ENCODE measurements at regions not wholly inside any gene's neighbourhood (a gene's known extent, or its start where the extent isn't known, plus 50 kb on each side); places are given as distances from the start of the nearest gene placed in this dataset.

DNA sequence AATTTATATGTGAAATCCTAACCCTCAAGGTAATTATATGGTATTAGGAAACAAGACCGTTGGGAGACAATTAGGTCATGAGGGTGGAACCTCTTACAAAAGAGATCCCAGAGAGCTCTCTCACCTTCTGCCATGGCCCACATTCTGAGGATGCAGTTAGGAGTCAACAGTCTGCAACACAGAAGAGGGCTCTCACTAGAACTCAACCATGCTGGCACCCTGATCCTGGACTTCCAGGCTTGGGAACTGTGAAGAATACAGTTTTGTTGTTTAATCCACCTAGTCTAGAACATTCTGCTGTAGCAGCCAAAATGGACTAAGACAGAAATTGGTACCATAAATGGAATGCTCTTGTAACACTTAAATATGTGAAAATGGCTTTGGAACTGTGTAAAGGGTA lies 278.8 kb upstream of the GALNTL6 start:
- no peak overlapping the region for H3K4me3 Mint-ChIP-seq (ENCODE audit: low read depth)
- H3K27ac Mint-ChIP-seq, result no peak overlapping the region
- peaks cover 5% of the 10 kb centered on the region for H3K9me3 Mint-ChIP-seq (ENCODE audit: low read depth)
- H3K36me3 Mint-ChIP-seq (ENCODE audit: insufficient read depth), result no peaks in the 10 kb centered on the region
- TF ChIP-seq CTCF (IDR thresholded peaks at IDR 0.05; ENCODE audit: unreplicated experiment), result no peak
- no peaks in the 10 kb centered on the region for H3K27me3 Mint-ChIP-seq
- no peaks in the 10 kb centered on the region for H3K4me1 Mint-ChIP-seq (ENCODE audit: low read depth)
- no peak for DNase-seq (ENCODE audit: low spot score, unreplicated experiment)

DNA sequence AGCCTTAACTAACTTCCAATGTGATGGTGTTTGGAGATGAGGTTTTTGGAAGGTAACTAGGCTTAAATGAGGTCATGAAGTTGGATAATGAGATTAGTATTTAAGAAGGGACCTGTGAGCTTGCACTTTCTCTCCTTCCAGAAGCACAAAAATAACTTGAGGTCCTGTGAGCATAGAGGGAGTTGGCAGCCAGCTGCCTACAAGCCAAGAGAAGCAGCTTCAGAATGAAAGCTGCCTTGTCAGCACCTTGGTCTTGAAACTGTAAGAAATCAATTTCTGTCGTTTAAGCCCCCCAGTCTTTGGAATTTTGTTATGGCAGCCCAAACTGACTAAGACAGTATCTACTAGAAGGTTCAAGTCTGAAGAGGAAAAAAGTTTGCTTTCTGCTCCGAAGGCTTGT lies 280.2 kb upstream of the GALNTL6 start:
- TF ChIP-seq CTCF (IDR thresholded peaks at IDR 0.05; ENCODE audit: unreplicated experiment), result no peak
- Mint-ChIP-seq H3K27ac (no peak overlapping the region), H3K9me3 (ENCODE audit: low read depth) (peaks cover 5% of the 10 kb centered on the region), H3K36me3 (ENCODE audit: insufficient read depth) (no peaks in the 10 kb centered on the region), H3K4me1 (ENCODE audit: low read depth) (no peaks in the 10 kb centered on the region), H3K4me3 (ENCODE audit: low read depth) (no peak overlapping the region), H3K27me3 (no peaks in the 10 kb centered on the region)
- no peak for DNase-seq (ENCODE audit: low spot score, unreplicated experiment)

- no peaks in the 10 kb centered on the region for H3K9me3 Mint-ChIP-seq (ENCODE audit: low read depth)
- no peak overlapping the region for H3K4me3 Mint-ChIP-seq (ENCODE audit: low read depth)
- H3K36me3 Mint-ChIP-seq (ENCODE audit: insufficient read depth), result no peaks in the 10 kb centered on the region
- TF ChIP-seq CTCF (IDR thresholded peaks at IDR 0.05; ENCODE audit: unreplicated experiment), result no peak
- H3K27ac Mint-ChIP-seq, result no peak overlapping the region
- no peak for DNase-seq (ENCODE audit: low spot score, unreplicated experiment)
- peaks cover 2% of the 10 kb centered on the region for H3K4me1 Mint-ChIP-seq (ENCODE audit: low read depth)
- no peaks in the 10 kb centered on the region for H3K27me3 Mint-ChIP-seq
Observed at GRCh38 chr4:171524903-171525302, 288.3 kb upstream of the GALNTL6 start.

GRCh38 chr4:171521726-171522125 lies 291.5 kb upstream of the GALNTL6 start:
- Mint-ChIP-seq H3K4me1 (ENCODE audit: low read depth) (peaks cover 2% of the 10 kb centered on the region), H3K27ac (no peak overlapping the region), H3K27me3 (no peaks in the 10 kb centered on the region), H3K36me3 (ENCODE audit: insufficient read depth) (no peaks in the 10 kb centered on the region), H3K4me3 (ENCODE audit: low read depth) (no peak overlapping the region), H3K9me3 (ENCODE audit: low read depth) (no peaks in the 10 kb centered on the region)
- no peak for TF ChIP-seq CTCF (IDR thresholded peaks at IDR 0.05; ENCODE audit: unreplicated experiment)
- DNase-seq (ENCODE audit: low spot score, unreplicated experiment), result no peak

DNA sequence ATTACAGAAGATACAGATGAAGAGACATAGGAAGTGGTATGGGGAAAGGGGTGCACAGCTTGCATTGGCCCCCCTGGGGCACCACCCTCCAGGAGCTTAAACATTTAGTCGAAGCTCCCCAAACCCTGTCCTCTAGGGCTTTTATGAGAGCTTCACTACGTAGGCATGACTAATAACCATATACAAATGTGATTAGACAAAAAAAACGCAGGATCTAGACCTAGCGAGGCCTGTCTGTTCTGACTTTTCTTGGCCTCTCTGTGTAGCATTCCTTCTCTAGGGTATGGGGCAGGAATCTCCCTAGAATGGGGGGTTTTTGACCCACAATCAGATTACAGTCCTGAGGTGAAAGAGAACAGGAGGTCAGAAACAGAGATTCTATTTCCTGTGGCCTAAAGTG lies 293.7 kb upstream of the GALNTL6 start:
- no peak for DNase-seq (ENCODE audit: low spot score, unreplicated experiment)
- Mint-ChIP-seq H3K4me3 (ENCODE audit: low read depth) (no peak overlapping the region), H3K27ac (no peak overlapping the region), H3K4me1 (ENCODE audit: low read depth) (peaks cover 2% of the 10 kb centered on the region), H3K27me3 (no peaks in the 10 kb centered on the region), H3K9me3 (ENCODE audit: low read depth) (no peaks in the 10 kb centered on the region), H3K36me3 (ENCODE audit: insufficient read depth) (no peaks in the 10 kb centered on the region)
- TF ChIP-seq CTCF (IDR thresholded peaks at IDR 0.05; ENCODE audit: unreplicated experiment), result no peak
